ENCODE measurements at regions not wholly inside any gene's neighbourhood (a gene's known extent, or its start where the extent isn't known, plus 50 kb on each side); places are given as distances from the start of the nearest gene placed in this dataset.

DNA sequence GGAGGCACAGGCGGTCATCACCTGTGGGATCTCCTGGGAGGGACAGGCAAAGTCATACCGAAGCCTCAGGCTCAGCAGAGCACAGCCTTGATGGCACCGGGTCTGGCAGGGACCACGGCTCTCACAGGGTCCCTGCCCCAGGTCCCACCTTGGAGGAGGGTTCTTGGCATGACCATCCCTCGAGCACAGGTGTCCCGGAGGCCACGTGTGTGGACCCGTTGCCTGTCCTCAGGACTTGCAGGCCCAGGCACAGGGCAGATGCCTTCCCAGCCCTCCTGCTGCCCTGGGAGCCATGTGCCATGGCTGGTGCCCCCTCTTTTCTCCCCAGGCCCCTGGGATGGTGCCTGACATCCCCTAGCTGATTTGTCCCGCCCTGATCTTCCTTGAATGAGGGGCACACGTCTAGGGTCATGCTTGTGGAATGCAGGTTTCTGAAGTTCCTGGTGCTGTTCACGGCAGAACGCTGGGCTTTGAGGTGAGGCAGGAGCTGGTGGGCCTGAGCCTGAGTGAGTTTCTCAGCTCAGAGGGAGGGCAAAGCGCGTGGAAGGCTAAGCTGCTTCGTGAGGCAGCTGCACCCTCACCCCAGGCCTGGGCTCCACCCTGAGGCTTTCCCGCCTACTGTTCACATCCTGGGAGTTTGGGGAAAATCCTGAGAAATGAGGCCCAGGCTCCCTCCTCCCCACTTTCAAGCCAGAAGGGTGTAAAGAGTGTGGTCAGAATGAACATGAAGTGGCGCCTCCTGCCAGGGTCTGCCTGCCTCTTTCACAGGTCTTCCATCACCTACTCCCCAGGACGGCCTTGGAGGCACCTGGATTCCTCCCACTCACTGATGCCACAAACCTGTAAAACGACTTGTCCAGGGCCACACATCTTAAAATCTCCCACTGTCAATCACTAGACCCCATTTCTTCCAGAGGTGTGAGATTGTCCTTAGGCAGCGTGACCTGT is 325.8 kb upstream of the B3GAT1 start:
- no peak for ATAC-seq
- Mint-ChIP-seq H3K36me3 (ENCODE audit: low read depth) (no peaks in the 10 kb centered on the region), H3K9me3 (no peaks in the 10 kb centered on the region)

DNA sequence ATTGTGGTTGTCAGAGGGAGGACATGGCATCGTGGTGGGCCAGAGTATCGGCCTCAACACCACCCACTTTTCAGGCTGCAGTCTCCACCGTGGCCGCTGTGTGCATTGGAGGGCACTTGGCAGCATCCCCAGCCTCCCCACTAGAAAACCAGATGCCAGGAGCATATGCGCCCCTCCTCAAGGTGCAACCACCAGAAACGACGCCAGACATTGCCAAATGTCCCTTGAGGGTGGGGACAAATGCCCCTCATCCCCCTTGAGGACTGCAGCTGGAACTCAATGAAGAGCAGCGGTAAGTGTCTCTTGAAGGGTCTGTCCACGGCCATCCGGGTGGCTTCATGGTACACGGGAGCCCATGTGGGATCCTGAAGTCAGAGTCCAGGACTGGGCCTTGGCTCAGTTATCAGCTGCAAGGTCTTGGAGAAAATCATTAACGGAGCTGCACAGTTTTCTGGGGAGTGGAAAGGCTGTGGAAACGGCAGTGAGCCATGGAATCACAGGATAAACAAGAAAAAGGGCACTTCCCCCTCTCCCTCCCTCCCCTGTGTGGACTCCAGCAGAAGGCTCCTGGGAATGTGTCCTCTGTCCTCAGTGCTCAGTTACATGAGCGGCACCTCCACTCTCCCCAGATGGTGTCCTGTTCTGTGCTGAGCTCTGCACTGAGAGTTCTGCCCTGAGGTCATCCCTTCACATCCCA is 324.4 kb upstream of the B3GAT1 start:
- DNase-seq (no peak), ATAC-seq (no peak)
- Mint-ChIP-seq H3K4me3 (no peak overlapping the region), H3K27me3 (peaks cover 6% of the 10 kb centered on the region), H3K36me3 (ENCODE audit: low read depth) (no peaks in the 10 kb centered on the region), H3K9me3 (no peaks in the 10 kb centered on the region), H3K27ac (no peak overlapping the region), H3K4me1 (peaks cover 3% of the 10 kb centered on the region)

More for the DNA sequence above, 325.8 kb upstream of the B3GAT1 start:
- H3K27ac Mint-ChIP-seq, result no peak overlapping the region
- no peak for DNase-seq
- H3K4me3 Mint-ChIP-seq, result no peak overlapping the region
- peaks cover 6% of the 10 kb centered on the region for H3K27me3 Mint-ChIP-seq
- peaks cover 9% of the 10 kb centered on the region for H3K4me1 Mint-ChIP-seq

DNA sequence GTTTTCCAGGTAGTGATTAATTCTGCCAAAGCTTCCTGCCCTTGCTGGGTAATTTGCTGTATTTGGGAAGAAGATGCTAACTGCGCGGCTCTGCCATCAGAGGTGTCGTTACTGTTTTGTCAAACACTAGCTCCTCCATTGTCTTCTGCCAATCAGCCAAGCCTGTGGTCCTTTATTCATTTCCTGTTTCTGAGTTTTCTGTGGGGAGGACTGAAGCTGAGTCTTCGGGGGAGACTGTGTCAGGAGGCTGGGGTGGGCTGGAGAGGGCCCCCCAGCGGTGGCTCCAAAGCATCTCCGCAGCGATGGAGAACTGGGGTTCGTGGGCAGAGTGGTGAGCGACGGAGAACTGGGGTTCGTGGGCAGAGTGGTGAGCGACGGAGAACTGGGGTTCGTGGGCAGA is 322.9 kb upstream of the B3GAT1 start:
- Mint-ChIP-seq H3K4me1 (peaks cover 3% of the 10 kb centered on the region), H3K27me3 (peaks cover 6% of the 10 kb centered on the region), H3K27ac (no peak overlapping the region), H3K36me3 (ENCODE audit: low read depth) (no peaks in the 10 kb centered on the region), H3K9me3 (no peaks in the 10 kb centered on the region), H3K4me3 (peak overlapping the region; percentile 15)
- no peak for DNase-seq
- ATAC-seq, result no peak

DNA sequence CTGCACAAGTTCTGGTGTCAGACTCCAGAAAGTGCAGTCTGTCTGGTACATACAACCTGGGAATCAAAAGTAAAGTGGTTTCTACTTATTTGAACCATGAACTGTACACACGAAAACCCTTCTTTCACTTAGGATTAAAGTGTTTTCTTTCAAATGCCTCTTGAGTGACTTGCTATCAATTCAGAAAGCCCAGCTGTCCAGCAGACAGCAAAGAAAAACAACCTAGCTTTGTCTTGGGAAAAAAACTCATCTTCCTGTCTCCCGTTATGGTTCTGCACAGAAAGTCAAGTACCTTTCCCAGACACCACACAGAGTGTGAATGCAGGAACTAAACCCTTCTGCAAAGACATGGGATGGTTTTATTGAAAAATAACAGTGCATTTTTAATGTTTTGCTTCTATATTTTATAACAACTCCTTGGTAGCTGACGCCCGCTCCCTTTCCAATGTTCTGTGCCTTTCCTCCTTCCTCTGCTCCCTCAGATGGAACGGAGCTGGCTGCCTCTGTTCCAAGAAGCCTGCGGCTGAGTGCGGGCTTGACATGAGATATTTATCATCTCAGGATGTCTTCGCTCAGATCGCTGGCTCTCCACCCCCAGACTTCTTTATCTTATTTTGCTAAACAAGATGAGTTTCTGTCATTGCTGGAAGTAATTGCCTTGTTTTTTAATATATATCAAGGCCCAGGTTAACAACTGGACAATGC is 322.3 kb upstream of the B3GAT1 start:
- ATAC-seq, result no peak
- Mint-ChIP-seq H3K9me3 (no peaks in the 10 kb centered on the region), H3K36me3 (ENCODE audit: low read depth) (no peaks in the 10 kb centered on the region), H3K27me3 (peaks cover 6% of the 10 kb centered on the region), H3K4me3 (no peak overlapping the region), H3K27ac (no peak overlapping the region), H3K4me1 (peaks cover 3% of the 10 kb centered on the region)
- DNase-seq, result no peak

DNA sequence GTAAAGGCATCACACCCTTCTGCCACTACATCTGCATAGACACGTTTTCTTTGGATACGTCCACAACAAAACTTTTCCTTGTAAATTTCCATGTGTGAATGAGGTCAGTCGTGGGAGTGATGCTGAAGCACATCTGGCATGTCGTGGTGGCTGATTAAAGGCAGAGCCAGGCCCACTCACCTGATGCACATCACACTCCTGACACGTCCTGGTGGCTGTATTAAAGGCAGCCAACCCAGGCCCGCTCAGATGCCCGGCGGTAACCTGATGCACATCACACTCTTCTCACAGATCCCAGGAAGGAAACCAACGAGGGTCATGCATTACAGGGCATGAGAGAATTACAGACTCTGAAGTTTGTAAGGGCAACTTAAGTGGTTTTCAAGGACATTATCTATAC is 321.6 kb upstream of the B3GAT1 start:
- H3K9me3 Mint-ChIP-seq, result no peaks in the 10 kb centered on the region
- H3K4me1 Mint-ChIP-seq, result peaks cover 3% of the 10 kb centered on the region
- no peak overlapping the region for H3K4me3 Mint-ChIP-seq
- no peak overlapping the region for H3K27ac Mint-ChIP-seq
- H3K27me3 Mint-ChIP-seq, result peaks cover 8% of the 10 kb centered on the region
- H3K36me3 Mint-ChIP-seq (ENCODE audit: low read depth), result no peaks in the 10 kb centered on the region
- ATAC-seq, result no peak
- DNase-seq, result no peak

DNA sequence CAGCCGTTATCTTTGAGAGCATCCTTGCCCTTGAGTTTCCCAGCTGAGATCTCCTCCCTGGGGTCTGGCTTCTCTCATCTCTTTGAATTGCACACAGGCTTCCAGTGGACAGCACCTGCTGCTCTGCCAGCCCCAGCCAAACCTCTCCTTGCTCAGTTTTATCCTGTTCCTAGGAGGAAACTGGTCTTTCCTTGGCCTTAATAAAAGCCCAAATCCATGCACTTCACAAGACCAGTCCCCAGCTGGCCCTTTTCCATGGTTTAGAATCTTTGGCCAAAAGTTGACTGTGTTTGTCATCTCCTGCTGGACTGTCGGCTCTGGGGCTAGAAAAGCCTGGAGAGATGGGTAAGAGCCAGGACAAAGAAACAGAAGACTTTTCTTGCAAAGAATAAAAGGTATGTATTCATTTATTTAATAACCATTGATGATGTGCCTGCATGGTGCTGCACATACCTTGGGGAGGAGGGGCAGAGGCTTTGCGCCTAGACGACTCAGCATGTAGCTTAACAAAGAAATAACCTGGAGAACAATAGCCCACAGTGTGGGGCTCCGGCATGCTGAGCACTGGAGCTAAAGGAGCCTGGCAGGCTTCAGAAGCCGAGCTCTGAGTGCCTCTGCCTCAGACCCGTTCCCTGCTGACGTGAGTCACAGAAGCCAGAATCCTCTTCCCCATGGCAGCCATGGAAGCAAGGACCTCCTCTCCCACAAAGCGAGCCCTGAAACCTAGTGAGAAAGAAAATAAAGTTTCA is 319.3 kb upstream of the B3GAT1 start:
- Mint-ChIP-seq H3K9me3 (no peaks in the 10 kb centered on the region), H3K4me1 (peaks cover 3% of the 10 kb centered on the region), H3K4me3 (no peak overlapping the region), H3K27ac (no peak overlapping the region), H3K27me3 (peaks cover 16% of the 10 kb centered on the region), H3K36me3 (ENCODE audit: low read depth) (no peaks in the 10 kb centered on the region)
- no peak for DNase-seq
- no peak for ATAC-seq

DNA sequence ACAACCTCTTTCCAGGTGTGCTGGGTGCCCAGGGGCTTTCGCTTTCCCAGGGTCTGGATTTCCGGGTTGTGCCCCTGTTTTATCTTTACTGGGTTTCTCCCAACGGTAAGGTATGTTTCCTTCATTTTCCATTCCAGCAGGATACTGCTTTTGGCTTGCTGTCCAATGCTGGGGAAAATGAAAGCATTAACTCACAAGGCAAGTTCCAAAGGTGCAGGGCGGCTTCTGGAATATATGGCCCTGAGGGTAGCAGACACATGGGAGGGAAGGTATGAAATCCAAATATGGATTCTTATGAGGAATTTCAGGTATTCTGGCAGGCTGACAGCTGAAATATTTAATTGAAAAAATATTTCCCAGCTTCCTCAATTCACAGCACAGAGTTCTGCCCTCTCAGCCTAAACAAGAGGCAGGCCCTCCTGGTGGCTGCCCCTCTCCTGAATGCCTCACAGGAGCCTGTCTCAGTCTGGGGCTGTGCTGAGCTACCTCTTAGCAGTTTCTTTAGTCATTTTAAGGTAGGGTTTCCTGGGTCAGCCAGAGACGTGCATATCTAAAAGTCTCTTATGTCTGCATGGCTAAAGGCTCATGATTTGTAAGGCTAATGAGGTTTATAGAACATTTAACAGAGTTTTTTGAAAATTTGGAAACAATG is 318.6 kb upstream of the B3GAT1 start:
- no peak overlapping the region for H3K27ac Mint-ChIP-seq
- H3K9me3 Mint-ChIP-seq, result no peaks in the 10 kb centered on the region
- H3K36me3 Mint-ChIP-seq (ENCODE audit: low read depth), result no peaks in the 10 kb centered on the region
- ATAC-seq, result no peak
- peaks cover 3% of the 10 kb centered on the region for H3K4me1 Mint-ChIP-seq
- H3K4me3 Mint-ChIP-seq, result no peak overlapping the region
- H3K27me3 Mint-ChIP-seq, result peaks cover 19% of the 10 kb centered on the region
- no peak for DNase-seq

DNA sequence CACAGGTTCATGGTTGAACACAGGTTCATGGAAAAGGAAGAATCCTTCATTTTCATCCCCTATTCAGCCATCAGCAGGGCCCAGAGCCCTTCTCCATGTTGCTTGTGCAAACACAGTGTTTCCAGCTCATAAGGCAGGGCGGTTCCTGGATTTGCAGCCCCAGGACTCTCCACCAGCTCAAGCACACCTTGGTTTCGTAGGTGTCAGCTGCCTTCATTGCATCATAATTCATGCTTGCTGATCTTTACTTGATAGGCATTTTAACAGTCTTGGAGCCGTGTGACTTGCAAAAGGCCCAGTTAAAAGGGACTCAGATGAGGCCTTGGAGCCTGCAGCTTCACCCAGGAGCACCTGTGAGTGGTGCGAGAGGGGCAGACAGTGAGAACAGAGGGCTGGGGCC is 318.1 kb upstream of the B3GAT1 start:
- no peak for ATAC-seq
- H3K4me1 Mint-ChIP-seq, result peaks cover 3% of the 10 kb centered on the region
- peaks cover 25% of the 10 kb centered on the region for H3K27me3 Mint-ChIP-seq
- H3K4me3 Mint-ChIP-seq, result no peak overlapping the region
- no peaks in the 10 kb centered on the region for H3K9me3 Mint-ChIP-seq
- no peaks in the 10 kb centered on the region for H3K36me3 Mint-ChIP-seq (ENCODE audit: low read depth)
- DNase-seq, result no peak
- H3K27ac Mint-ChIP-seq, result no peak overlapping the region

DNA sequence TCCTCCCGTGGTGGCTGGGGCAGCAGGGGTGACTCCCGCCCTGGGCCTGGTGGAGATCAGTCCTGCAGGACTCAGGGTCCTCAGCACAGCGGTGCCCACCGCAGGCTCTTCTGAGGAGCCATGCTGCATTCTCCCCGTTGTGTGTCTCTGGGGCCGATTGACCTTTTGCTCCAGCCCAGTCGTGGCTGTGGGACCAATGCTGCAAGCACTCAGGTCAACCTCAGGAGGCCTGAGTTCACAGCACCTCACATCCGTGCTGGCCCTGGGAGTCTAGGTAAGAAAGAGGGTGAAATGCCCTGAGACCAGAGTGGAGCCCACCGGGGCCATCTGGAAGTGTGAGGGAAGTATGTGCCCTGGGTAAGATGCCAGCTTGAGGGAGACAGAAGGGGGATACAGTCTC is 316.1 kb upstream of the B3GAT1 start:
- no peak overlapping the region for H3K4me3 Mint-ChIP-seq
- peaks cover 27% of the 10 kb centered on the region for H3K27me3 Mint-ChIP-seq
- H3K9me3 Mint-ChIP-seq, result no peaks in the 10 kb centered on the region
- ATAC-seq (peak; percentile 29), DNase-seq (no peak)
- no peak overlapping the region for H3K27ac Mint-ChIP-seq
- no peaks in the 10 kb centered on the region for H3K4me1 Mint-ChIP-seq
- H3K36me3 Mint-ChIP-seq (ENCODE audit: low read depth), result no peaks in the 10 kb centered on the region

DNA sequence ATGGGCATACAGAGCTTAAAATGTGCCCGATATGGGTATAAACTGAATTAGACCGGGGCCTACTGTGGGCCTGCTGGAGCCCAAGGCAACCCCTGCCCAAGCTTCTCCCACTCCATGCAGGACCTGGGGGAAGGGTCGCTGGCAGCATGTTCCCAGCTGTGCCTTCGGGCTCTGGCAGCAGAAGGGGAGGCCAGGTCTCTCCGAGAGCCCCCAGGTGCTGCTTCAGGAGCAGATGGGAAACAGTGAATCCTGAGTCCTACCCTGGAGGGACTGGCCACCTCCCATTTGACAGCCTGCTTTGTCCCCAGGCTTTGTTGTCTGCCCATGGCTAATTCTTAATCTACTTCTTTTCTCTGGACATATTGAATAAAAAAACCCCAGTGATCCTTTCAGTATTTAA is 315.6 kb upstream of the B3GAT1 start:
- Mint-ChIP-seq H3K4me3 (no peak overlapping the region), H3K27ac (no peak overlapping the region), H3K27me3 (peaks cover 32% of the 10 kb centered on the region), H3K4me1 (no peaks in the 10 kb centered on the region), H3K9me3 (no peaks in the 10 kb centered on the region), H3K36me3 (ENCODE audit: low read depth) (no peaks in the 10 kb centered on the region)
- DNase-seq (no peak), ATAC-seq (no peak)

DNA sequence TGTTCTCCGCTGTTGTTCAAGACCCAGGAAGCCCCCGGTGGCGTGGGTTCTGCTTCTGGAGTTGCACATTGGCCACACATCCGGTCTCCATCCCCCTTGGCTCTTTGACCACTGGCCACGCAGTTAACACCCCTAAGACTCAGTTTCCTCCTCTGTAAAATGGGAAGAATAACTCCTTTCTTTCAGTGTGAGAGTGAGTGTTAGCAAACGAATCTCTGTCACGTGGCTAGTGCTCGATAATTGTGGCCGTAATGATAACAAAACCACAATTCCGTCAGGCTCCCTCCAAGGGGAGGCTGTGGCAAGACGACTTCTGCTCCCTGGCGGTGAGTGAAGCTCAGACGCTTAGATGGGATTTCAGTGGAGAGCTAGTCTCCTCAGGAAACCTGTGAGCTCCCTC is 315.2 kb upstream of the B3GAT1 start:
- H3K36me3 Mint-ChIP-seq (ENCODE audit: low read depth), result no peaks in the 10 kb centered on the region
- peaks cover 32% of the 10 kb centered on the region for H3K27me3 Mint-ChIP-seq
- H3K4me3 Mint-ChIP-seq, result no peak overlapping the region
- ATAC-seq (no peak), DNase-seq (no peak)
- no peaks in the 10 kb centered on the region for H3K4me1 Mint-ChIP-seq
- H3K9me3 Mint-ChIP-seq, result no peaks in the 10 kb centered on the region
- H3K27ac Mint-ChIP-seq, result no peak overlapping the region

DNA sequence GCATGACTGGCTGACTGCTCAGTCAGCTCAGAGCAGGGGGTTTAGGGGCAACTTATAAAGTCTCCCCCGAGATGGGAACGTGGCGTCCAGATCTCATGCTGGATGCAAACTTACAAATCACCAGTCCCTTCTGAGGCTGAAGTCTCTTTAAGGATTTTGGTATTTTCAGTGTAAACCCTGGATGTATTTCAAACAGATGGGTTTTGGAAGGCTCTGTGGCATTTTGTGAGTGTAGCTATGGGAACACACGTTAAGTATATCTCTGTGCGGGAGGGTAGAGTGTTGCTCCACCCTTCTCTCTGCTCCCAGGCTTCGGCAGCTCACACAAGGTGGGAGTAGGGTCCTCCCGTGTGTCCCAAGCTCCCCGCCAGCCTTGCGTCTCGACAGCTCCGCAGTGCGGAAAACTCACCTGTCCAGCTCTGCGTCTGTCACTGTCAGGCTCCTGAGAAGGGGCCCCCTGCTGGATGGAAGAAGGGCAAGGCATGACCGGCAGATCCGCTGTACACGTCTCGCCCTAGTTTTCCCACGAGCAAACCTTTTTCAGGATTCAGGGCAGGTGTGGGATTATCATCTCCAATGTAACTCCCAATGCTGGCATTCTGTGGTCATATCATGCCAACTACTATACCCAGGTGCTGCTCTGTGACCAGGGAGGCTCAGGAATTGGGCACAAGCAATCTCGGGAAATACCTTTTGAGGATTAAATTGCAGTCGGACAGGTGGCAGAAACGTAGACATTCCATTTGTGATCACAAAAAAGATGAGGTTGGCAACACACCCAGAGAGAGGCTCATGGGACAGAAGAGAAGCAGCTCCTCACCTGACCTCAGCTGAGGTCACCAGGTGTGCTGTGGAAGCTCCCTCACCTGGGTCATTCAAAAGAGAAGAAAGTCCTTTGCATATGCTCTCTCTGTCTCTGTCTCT is 313.9 kb upstream of the B3GAT1 start:
- ATAC-seq (no peak), DNase-seq (no peak)
- H3K36me3 Mint-ChIP-seq (ENCODE audit: low read depth), result no peaks in the 10 kb centered on the region
- no peaks in the 10 kb centered on the region for H3K9me3 Mint-ChIP-seq
- no peak overlapping the region for H3K4me3 Mint-ChIP-seq
- H3K27ac Mint-ChIP-seq, result no peak overlapping the region
- H3K27me3 Mint-ChIP-seq, result peaks cover 32% of the 10 kb centered on the region
- H3K4me1 Mint-ChIP-seq, result no peaks in the 10 kb centered on the region

DNA sequence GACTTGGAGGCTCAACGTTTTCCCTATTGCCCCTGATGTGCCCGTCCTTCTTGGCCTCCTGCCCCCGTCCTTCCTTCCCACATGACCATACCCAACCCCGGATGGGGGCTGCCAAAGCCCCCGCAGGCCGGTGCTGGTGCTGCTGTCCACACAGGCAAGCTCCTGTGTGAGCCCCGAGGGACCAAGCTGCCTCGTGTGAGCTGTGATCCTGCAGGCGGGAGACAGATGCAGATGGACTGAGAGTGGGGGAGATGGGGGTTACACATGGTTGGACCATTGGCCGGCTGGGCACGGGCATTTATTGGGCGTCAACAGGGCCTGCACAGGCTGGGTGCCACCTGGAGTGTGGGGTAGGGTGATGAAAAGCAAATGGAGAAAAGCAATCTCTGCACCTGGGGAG is 313.2 kb upstream of the B3GAT1 start:
- peaks cover 32% of the 10 kb centered on the region for H3K27me3 Mint-ChIP-seq
- H3K9me3 Mint-ChIP-seq, result no peaks in the 10 kb centered on the region
- H3K36me3 Mint-ChIP-seq (ENCODE audit: low read depth), result no peaks in the 10 kb centered on the region
- no peaks in the 10 kb centered on the region for H3K4me1 Mint-ChIP-seq
- no peak overlapping the region for H3K27ac Mint-ChIP-seq
- DNase-seq, result no peak
- ATAC-seq, result no peak
- H3K4me3 Mint-ChIP-seq, result no peak overlapping the region

All from activated naive CD8-positive, alpha-beta T cell treated with anti-CD3 and anti-CD28 coated beads, Interleukin-2, amount 50 U/mL, for 24 hours (primary cell).